ENCODE measurements at regions not wholly inside any gene's neighbourhood (a gene's known extent, or its start where the extent isn't known, plus 50 kb on each side); places are given as distances from the start of the nearest gene placed in this dataset.
A peak's percentile ranks its signal among the peaks of the same experiment; 100 is the strongest.

- no peaks in the 10 kb centered on the region for H3K9me3 Mint-ChIP-seq
- DNase-seq = no peak
- no peak for ATAC-seq
- no peaks in the 10 kb centered on the region for H3K27me3 Mint-ChIP-seq (ENCODE audit: low read depth)
- no peak overlapping the region for H3K4me3 Mint-ChIP-seq
- no peaks in the 10 kb centered on the region for H3K4me1 Mint-ChIP-seq (ENCODE audit: low read depth)
- no peaks in the 10 kb centered on the region for H3K36me3 Mint-ChIP-seq (ENCODE audit: insufficient read depth)
These were observed 390.6 kb upstream of the MANEA start for GRCh38 chr6:95186710-95187109.

- Mint-ChIP-seq H3K4me3 (no peak overlapping the region), H3K36me3 (ENCODE audit: insufficient read depth) (no peaks in the 10 kb centered on the region)
- ATAC-seq = peak in 1 of 2 donors; percentile 18
These were observed 379.7 kb upstream of the MANEA start for GRCh38 chr6:95197590-95197989.

GRCh38 chr6:95203153-95203754 lies 374.1 kb upstream of the MANEA start:
- Mint-ChIP-seq H3K4me1 (ENCODE audit: low read depth) (no peaks in the 10 kb centered on the region), H3K9me3 (no peaks in the 10 kb centered on the region), H3K27me3 (ENCODE audit: low read depth) (peaks cover 2% of the 10 kb centered on the region), H3K36me3 (ENCODE audit: insufficient read depth) (no peaks in the 10 kb centered on the region), H3K4me3 (no peak overlapping the region)
- ATAC-seq (peak in 1 of 2 donors; percentile 57), DNase-seq (no peak)

More at GRCh38 chr6:95197590-95197989, 379.7 kb upstream of the MANEA start:
- peaks cover 4% of the 10 kb centered on the region for H3K9me3 Mint-ChIP-seq
- no peaks in the 10 kb centered on the region for H3K4me1 Mint-ChIP-seq (ENCODE audit: low read depth)
- DNase-seq = no peak
- peaks cover 2% of the 10 kb centered on the region for H3K27me3 Mint-ChIP-seq (ENCODE audit: low read depth)

GRCh38 chr6:95204178-95204577 lies 373.2 kb upstream of the MANEA start:
- Mint-ChIP-seq H3K4me1 (ENCODE audit: low read depth) (no peaks in the 10 kb centered on the region), H3K36me3 (ENCODE audit: insufficient read depth) (no peaks in the 10 kb centered on the region), H3K27me3 (ENCODE audit: low read depth) (no peaks in the 10 kb centered on the region), H3K4me3 (no peak overlapping the region), H3K9me3 (no peaks in the 10 kb centered on the region)
- no peak for ATAC-seq
- no peak for DNase-seq

GRCh38 chr6:95208621-95209020 lies 368.7 kb upstream of the MANEA start:
- H3K4me1 Mint-ChIP-seq (ENCODE audit: low read depth) = no peaks in the 10 kb centered on the region
- H3K4me3 Mint-ChIP-seq = no peak overlapping the region
- H3K9me3 Mint-ChIP-seq = no peaks in the 10 kb centered on the region
- no peak for DNase-seq
- no peaks in the 10 kb centered on the region for H3K27me3 Mint-ChIP-seq (ENCODE audit: low read depth)
- ATAC-seq = no peak
- no peaks in the 10 kb centered on the region for H3K36me3 Mint-ChIP-seq (ENCODE audit: insufficient read depth)

- Mint-ChIP-seq H3K27me3 (ENCODE audit: low read depth) (no peaks in the 10 kb centered on the region), H3K4me1 (ENCODE audit: low read depth) (no peaks in the 10 kb centered on the region)
These were observed 368.3 kb upstream of the MANEA start for GRCh38 chr6:95209074-95209473.

GRCh38 chr6:95216555-95216954 lies 360.8 kb upstream of the MANEA start:
- Mint-ChIP-seq H3K4me1 (ENCODE audit: low read depth) (no peaks in the 10 kb centered on the region), H3K4me3 (no peak overlapping the region), H3K9me3 (no peaks in the 10 kb centered on the region), H3K36me3 (ENCODE audit: insufficient read depth) (no peaks in the 10 kb centered on the region), H3K27me3 (ENCODE audit: low read depth) (no peaks in the 10 kb centered on the region)
- ATAC-seq (no peak), DNase-seq (no peak)

More at GRCh38 chr6:95209074-95209473, 368.3 kb upstream of the MANEA start:
- no peaks in the 10 kb centered on the region for H3K36me3 Mint-ChIP-seq (ENCODE audit: insufficient read depth)
- no peaks in the 10 kb centered on the region for H3K9me3 Mint-ChIP-seq
- H3K4me3 Mint-ChIP-seq = no peak overlapping the region
- DNase-seq (no peak), ATAC-seq (no peak)

GRCh38 chr6:95227351-95227750 lies 350.0 kb upstream of the MANEA start:
- DNase-seq (no peak), ATAC-seq (no peak)
- Mint-ChIP-seq H3K9me3 (no peaks in the 10 kb centered on the region), H3K36me3 (ENCODE audit: insufficient read depth) (no peaks in the 10 kb centered on the region), H3K4me1 (ENCODE audit: low read depth) (no peaks in the 10 kb centered on the region), H3K4me3 (no peak overlapping the region), H3K27me3 (ENCODE audit: low read depth) (no peaks in the 10 kb centered on the region)

GRCh38 chr6:95228636-95229035 lies 348.7 kb upstream of the MANEA start:
- no peak overlapping the region for H3K4me3 Mint-ChIP-seq
- no peak for ATAC-seq
- DNase-seq = no peak
- H3K36me3 Mint-ChIP-seq (ENCODE audit: insufficient read depth) = no peaks in the 10 kb centered on the region
- H3K9me3 Mint-ChIP-seq = no peaks in the 10 kb centered on the region
- peaks cover 2% of the 10 kb centered on the region for H3K27me3 Mint-ChIP-seq (ENCODE audit: low read depth)
- no peaks in the 10 kb centered on the region for H3K4me1 Mint-ChIP-seq (ENCODE audit: low read depth)

GRCh38 chr6:95230071-95230740 lies 347.1 kb upstream of the MANEA start:
- Mint-ChIP-seq H3K9me3 (no peaks in the 10 kb centered on the region), H3K4me1 (ENCODE audit: low read depth) (no peaks in the 10 kb centered on the region), H3K36me3 (ENCODE audit: insufficient read depth) (no peaks in the 10 kb centered on the region), H3K4me3 (no peak overlapping the region), H3K27me3 (ENCODE audit: low read depth) (peaks cover 2% of the 10 kb centered on the region)
- DNase-seq (no peak), ATAC-seq (no peak)

GRCh38 chr6:95231416-95231815 lies 345.9 kb upstream of the MANEA start:
- DNase-seq (no peak), ATAC-seq (no peak)
- H3K4me1 Mint-ChIP-seq (ENCODE audit: low read depth) = no peaks in the 10 kb centered on the region
- H3K36me3 Mint-ChIP-seq (ENCODE audit: insufficient read depth) = no peaks in the 10 kb centered on the region
- H3K9me3 Mint-ChIP-seq = no peaks in the 10 kb centered on the region
- no peak overlapping the region for H3K4me3 Mint-ChIP-seq
- H3K27me3 Mint-ChIP-seq (ENCODE audit: low read depth) = peaks cover 2% of the 10 kb centered on the region

- peaks cover 2% of the 10 kb centered on the region for H3K27me3 Mint-ChIP-seq (ENCODE audit: low read depth)
- no peak overlapping the region for H3K4me3 Mint-ChIP-seq
- ATAC-seq (no peak), DNase-seq (no peak)
- H3K36me3 Mint-ChIP-seq (ENCODE audit: insufficient read depth) = no peaks in the 10 kb centered on the region
- H3K4me1 Mint-ChIP-seq (ENCODE audit: low read depth) = no peaks in the 10 kb centered on the region
- H3K9me3 Mint-ChIP-seq = no peaks in the 10 kb centered on the region
These were observed 344.9 kb upstream of the MANEA start for GRCh38 chr6:95232446-95232845.

- Mint-ChIP-seq H3K36me3 (ENCODE audit: insufficient read depth) (no peaks in the 10 kb centered on the region), H3K27me3 (ENCODE audit: low read depth) (peaks cover 2% of the 10 kb centered on the region), H3K4me3 (no peak overlapping the region), H3K4me1 (ENCODE audit: low read depth) (no peaks in the 10 kb centered on the region), H3K9me3 (no peaks in the 10 kb centered on the region)
- ATAC-seq (no peak), DNase-seq (no peak)
These were observed 343.5 kb upstream of the MANEA start for GRCh38 chr6:95233879-95234278.

GRCh38 chr6:95240514-95240913 lies 336.8 kb upstream of the MANEA start:
- no peak for DNase-seq
- no peak overlapping the region for H3K4me3 Mint-ChIP-seq
- H3K4me1 Mint-ChIP-seq (ENCODE audit: low read depth) = no peaks in the 10 kb centered on the region
- H3K27me3 Mint-ChIP-seq (ENCODE audit: low read depth) = peaks cover 2% of the 10 kb centered on the region
- ATAC-seq = no peak
- H3K9me3 Mint-ChIP-seq = no peaks in the 10 kb centered on the region
- H3K36me3 Mint-ChIP-seq (ENCODE audit: insufficient read depth) = no peaks in the 10 kb centered on the region

GRCh38 chr6:95242560-95242959 lies 334.8 kb upstream of the MANEA start:
- DNase-seq = no peak
- no peak overlapping the region for H3K4me3 Mint-ChIP-seq
- H3K9me3 Mint-ChIP-seq = no peaks in the 10 kb centered on the region
- no peaks in the 10 kb centered on the region for H3K36me3 Mint-ChIP-seq (ENCODE audit: insufficient read depth)
- peaks cover 2% of the 10 kb centered on the region for H3K27me3 Mint-ChIP-seq (ENCODE audit: low read depth)
- no peaks in the 10 kb centered on the region for H3K4me1 Mint-ChIP-seq (ENCODE audit: low read depth)
- no peak for ATAC-seq
